ENCODE measurements at regions not wholly inside any gene's neighbourhood (a gene's known extent, or its start where the extent isn't known, plus 50 kb on each side); places are given as distances from the start of the nearest gene placed in this dataset.

DNA sequence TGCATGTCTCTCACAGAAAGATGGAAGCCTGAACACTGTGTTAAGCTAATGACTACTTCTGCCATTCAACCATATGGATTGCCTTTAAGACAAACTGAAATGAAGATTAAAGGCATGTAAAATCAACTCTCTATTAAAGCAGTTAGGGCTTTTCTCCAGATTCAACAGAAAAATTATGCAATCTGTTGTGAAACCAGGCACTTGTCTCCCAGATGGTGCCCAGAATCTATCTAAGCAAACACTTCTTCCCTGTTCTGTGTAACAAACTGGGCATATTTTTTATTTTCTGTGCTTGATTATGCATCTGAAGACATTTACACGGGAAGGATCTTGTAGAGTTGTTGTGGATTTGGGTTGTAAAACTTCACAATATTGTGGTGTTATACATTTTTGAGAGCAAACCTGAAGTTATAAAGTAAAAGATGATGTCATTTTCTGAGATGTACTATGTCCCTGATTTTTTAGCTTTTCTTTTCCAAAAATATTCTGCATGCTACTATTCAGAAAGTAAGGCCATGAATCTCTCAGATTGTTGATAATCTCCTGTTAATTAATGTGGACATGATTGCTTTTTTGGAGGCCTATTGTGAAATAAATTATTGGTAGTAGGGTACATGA, 1550.3 kb downstream of the CDH8 start:
- H3K9me3 ChIP-seq (ENCODE audit: low read depth): no peaks in the 10 kb centered on the region
- no peak overlapping the region for H3K4me2 ChIP-seq
- no peaks in the 10 kb centered on the region for H4K20me1 ChIP-seq (ENCODE audit: insufficient read depth, poor library complexity, severe bottlenecking)
- H3K27ac ChIP-seq: no peak overlapping the region
- H3K4me3 ChIP-seq: no peak overlapping the region
- no peaks in the 10 kb centered on the region for H3K4me1 ChIP-seq (ENCODE audit: insufficient read depth)
- WGBS (ENCODE audit: low lambda C conversion rate, missing lambda C conversion rate): 85% methylated on average over 1 of the region's 1 CpG
- no peak for DNase-seq (ENCODE audit: low spot score)
- no peak overlapping the region for H2AFZ ChIP-seq
- H3K27me3 ChIP-seq: no peaks in the 10 kb centered on the region
- H3K79me2 ChIP-seq: no peaks in the 10 kb centered on the region
- TF ChIP-seq EZH2 (IDR thresholded peaks at IDR 0.05; ENCODE audit: borderline replicate concordance) (no peak), EZH2phosphoT487 (IDR thresholded peaks at IDR 0.05; ENCODE audit: low read depth, severe bottlenecking, unreplicated experiment) (no peak)
- TF ChIP-seq, protein P1, sequence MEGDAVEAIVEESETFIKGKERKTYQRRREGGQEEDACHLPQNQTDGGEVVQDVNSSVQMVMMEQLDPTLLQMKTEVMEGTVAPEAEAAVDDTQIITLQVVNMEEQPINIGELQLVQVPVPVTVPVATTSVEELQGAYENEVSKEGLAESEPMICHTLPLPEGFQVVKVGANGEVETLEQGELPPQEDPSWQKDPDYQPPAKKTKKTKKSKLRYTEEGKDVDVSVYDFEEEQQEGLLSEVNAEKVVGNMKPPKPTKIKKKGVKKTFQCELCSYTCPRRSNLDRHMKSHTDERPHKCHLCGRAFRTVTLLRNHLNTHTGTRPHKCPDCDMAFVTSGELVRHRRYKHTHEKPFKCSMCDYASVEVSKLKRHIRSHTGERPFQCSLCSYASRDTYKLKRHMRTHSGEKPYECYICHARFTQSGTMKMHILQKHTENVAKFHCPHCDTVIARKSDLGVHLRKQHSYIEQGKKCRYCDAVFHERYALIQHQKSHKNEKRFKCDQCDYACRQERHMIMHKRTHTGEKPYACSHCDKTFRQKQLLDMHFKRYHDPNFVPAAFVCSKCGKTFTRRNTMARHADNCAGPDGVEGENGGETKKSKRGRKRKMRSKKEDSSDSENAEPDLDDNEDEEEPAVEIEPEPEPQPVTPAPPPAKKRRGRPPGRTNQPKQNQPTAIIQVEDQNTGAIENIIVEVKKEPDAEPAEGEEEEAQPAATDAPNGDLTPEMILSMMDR (IDR thresholded peaks at IDR 0.05; ENCODE audit: poor library complexity): no peak
- no peaks in the 10 kb centered on the region for H3K36me3 ChIP-seq (replicated peaks; ENCODE audit: insufficient read depth, low read depth)
- H3K9me2 ChIP-seq (replicated peaks; ENCODE audit: insufficient read depth): no peaks in the 10 kb centered on the region

DNA sequence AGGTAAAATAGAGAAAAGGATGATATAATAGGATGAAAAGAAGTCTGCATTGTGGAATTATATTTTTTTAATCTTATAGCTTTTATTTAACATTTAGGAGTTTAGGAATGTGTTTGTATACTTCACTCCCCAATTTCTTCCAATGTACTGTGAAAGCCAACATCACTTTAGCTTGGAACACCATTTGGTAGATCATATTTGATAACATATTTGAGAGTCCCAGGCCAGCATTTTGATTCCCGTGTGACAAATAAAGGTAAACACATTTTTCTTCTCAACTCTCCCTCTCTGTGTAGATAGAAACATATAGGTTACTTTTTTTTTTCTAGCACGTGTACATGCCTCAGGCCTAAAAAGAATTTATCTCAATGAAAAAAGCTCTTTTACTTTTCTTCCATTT, 1551.3 kb downstream of the CDH8 start:
- TF ChIP-seq EZH2phosphoT487 (IDR thresholded peaks at IDR 0.05; ENCODE audit: low read depth, severe bottlenecking, unreplicated experiment): no peak
- H3K9me3 ChIP-seq (ENCODE audit: low read depth): no peaks in the 10 kb centered on the region
- no peaks in the 10 kb centered on the region for H3K36me3 ChIP-seq (replicated peaks; ENCODE audit: insufficient read depth, low read depth)
- WGBS (ENCODE audit: low lambda C conversion rate, missing lambda C conversion rate): 91% methylated on average over 2 of the region's 2 CpGs
- H4K20me1 ChIP-seq (ENCODE audit: insufficient read depth, poor library complexity, severe bottlenecking): no peaks in the 10 kb centered on the region
- H3K27me3 ChIP-seq: no peaks in the 10 kb centered on the region
- no peaks in the 10 kb centered on the region for H3K79me2 ChIP-seq
- H3K27ac ChIP-seq: no peak overlapping the region
- no peaks in the 10 kb centered on the region for H3K4me1 ChIP-seq (ENCODE audit: insufficient read depth)
- no peak for DNase-seq (ENCODE audit: low spot score)
- no peaks in the 10 kb centered on the region for H3K9me2 ChIP-seq (replicated peaks; ENCODE audit: insufficient read depth)
- no peak overlapping the region for H2AFZ ChIP-seq
- no peak overlapping the region for H3K4me3 ChIP-seq
- no peak overlapping the region for H3K4me2 ChIP-seq

DNA sequence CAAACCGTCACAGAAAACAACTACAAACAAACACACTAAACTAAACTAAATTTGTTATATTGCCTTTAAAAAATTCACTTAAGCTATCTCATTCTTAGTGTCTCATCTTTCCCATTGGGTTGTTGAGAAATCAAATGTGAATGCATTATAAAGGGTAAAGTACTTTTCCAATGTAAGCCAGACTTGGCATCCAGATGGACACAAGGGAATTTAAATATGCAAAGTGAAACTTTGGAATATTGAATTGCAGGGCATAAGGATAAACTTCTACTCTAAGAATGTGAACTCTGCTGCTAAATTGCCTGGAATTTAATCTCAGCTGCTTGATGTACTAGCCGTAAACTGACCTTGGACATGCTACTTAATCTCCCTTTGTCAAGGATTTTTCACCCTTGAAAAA, 1554.6 kb downstream of the CDH8 start:
- Histone ChIP-seq H3K27ac (no peak overlapping the region), H4K20me1 (ENCODE audit: insufficient read depth, poor library complexity, severe bottlenecking) (no peaks in the 10 kb centered on the region), H3K27me3 (no peaks in the 10 kb centered on the region), H3K4me1 (ENCODE audit: insufficient read depth) (no peaks in the 10 kb centered on the region), H3K4me2 (no peak overlapping the region), H3K9me2 (replicated peaks; ENCODE audit: insufficient read depth) (no peaks in the 10 kb centered on the region), H3K4me3 (no peak overlapping the region), H3K9me3 (ENCODE audit: low read depth) (no peaks in the 10 kb centered on the region), H3K79me2 (no peaks in the 10 kb centered on the region), H2AFZ (no peak overlapping the region), H3K36me3 (replicated peaks; ENCODE audit: insufficient read depth, low read depth) (no peaks in the 10 kb centered on the region)
- TF ChIP-seq EZH2 (IDR thresholded peaks at IDR 0.05; ENCODE audit: borderline replicate concordance) (no peak), EZH2phosphoT487 (IDR thresholded peaks at IDR 0.05; ENCODE audit: low read depth, severe bottlenecking, unreplicated experiment) (no peak)
- TF ChIP-seq, protein P1 (IDR thresholded peaks at IDR 0.05; ENCODE audit: poor library complexity): no peak
- no peak for DNase-seq (ENCODE audit: low spot score)
- WGBS (ENCODE audit: low lambda C conversion rate, missing lambda C conversion rate): 66% methylated on average over 2 of the region's 2 CpGs

DNA sequence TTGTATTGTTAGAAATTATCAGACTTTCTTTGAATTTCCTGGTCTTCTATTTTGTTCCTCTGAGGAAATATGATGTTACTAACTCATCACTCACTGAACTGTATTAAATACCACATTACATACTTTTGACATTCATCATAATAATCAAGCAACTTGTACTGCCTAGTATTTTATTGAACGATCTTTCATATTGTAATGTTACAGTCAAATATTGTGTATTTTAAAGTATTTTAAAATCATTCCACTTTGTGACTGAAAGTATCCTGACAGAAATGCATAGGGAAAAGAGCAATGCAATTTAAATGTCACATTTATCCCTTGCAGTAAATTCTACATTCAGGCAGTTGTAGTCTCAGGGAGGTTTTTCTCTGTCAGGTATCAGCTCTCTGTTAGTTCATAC, 1557.4 kb downstream of the CDH8 start:
- no peaks in the 10 kb centered on the region for H3K36me3 ChIP-seq (replicated peaks; ENCODE audit: insufficient read depth, low read depth)
- no peaks in the 10 kb centered on the region for H3K9me3 ChIP-seq (ENCODE audit: low read depth)
- no peak overlapping the region for H3K27ac ChIP-seq
- no peak overlapping the region for H3K4me3 ChIP-seq
- H3K27me3 ChIP-seq: no peaks in the 10 kb centered on the region
- WGBS (ENCODE audit: low lambda C conversion rate, missing lambda C conversion rate): 91% methylated on average over 1 of the region's 1 CpG
- no peaks in the 10 kb centered on the region for H4K20me1 ChIP-seq (ENCODE audit: insufficient read depth, poor library complexity, severe bottlenecking)
- H3K4me2 ChIP-seq: no peak overlapping the region
- no peaks in the 10 kb centered on the region for H3K9me2 ChIP-seq (replicated peaks; ENCODE audit: insufficient read depth)
- no peaks in the 10 kb centered on the region for H3K4me1 ChIP-seq (ENCODE audit: insufficient read depth)
- no peaks in the 10 kb centered on the region for H3K79me2 ChIP-seq
- TF ChIP-seq, protein P1 (IDR thresholded peaks at IDR 0.05; ENCODE audit: poor library complexity): no peak
- TF ChIP-seq EZH2 (IDR thresholded peaks at IDR 0.05; ENCODE audit: borderline replicate concordance) (no peak), EZH2phosphoT487 (IDR thresholded peaks at IDR 0.05; ENCODE audit: low read depth, severe bottlenecking, unreplicated experiment) (no peak)
- H2AFZ ChIP-seq: no peak overlapping the region
- no peak for DNase-seq (ENCODE audit: low spot score)

Data from hepatocyte (in vitro differentiated cells).